HT-29 (cell line): ENCODE measurements at regions not wholly inside any gene's neighbourhood (a gene's known extent, or its start where the extent isn't known, plus 50 kb on each side); places are given as distances from the start of the nearest gene placed in this dataset.
"Not testable (repeated sequence)": the region's sequence is repeated elsewhere in the genome, so short reads cannot be mapped to it uniquely, and the experiment has no call there.

Source experiments
- DNase-seq: peaks from one replicate; pipeline ENCODE4 v3.0.0-alpha.2; 2015; ENCODE audit warnings: low spot score

DNA sequence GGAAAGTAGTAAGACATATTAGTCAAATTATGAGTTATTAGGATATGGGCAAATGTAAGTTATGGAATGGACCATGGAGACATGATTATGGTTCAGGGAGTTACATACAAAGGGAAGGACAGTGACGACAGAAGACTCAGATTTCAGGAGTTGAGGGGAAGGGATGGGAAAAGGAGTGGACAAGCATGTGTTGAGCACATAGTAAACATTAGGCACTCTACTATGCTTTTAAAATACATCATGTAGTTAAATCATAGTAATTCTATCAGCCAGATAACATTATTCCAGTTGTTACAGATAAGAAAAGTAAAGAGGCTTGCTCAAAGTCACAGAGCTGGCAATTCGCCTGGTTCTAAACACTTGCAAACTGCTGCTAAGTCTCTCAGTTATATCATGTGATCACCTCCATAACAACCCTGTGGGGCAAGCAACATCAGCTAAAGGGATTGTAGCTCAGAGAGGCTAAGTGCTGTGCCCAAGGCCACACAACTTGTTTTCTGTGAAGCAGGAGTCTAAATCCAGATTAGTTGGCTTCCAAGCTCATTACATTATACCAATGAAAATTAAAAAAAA lies 115.2 kb upstream of the MDFIC start:
- DNase-seq: no peak

DNA sequence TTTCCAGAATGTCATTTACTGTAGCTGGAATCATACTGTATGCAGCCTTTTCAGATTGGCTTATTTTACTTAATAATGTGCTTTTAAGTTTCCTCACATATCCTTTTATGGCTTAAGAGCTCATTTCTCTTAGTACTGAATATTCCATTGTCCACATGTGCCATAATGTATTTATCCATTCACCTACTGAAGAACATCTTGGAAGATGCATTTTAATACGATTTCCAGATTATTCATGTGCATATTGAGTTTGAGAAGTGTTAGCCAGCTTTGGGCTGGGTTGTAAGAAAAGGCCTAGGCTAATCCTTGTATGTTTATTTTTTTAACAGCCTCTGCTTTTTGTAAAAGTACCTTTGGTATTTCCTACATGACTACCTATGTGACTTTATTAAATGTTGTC lies 109.3 kb upstream of the MDFIC start:
- no peak for DNase-seq

DNA sequence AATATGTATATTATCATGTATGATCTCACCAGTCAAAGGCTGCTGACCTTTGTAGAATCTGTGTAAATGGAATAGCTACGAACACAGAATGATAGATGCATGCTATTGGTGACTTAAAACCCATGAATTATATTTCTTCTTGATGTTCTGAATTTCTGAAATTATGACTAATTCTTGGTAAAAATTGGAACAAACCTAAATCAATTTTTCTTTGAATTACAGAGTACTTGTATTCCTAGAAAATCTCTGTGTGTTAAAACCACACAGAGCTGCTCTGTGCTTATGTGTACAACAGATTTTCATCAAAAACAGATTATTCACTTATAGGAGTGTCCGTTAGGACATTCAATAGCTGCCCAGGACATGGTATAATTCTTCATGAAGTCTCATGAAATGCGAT lies 108.3 kb upstream of the MDFIC start:
- no peak for DNase-seq

DNA sequence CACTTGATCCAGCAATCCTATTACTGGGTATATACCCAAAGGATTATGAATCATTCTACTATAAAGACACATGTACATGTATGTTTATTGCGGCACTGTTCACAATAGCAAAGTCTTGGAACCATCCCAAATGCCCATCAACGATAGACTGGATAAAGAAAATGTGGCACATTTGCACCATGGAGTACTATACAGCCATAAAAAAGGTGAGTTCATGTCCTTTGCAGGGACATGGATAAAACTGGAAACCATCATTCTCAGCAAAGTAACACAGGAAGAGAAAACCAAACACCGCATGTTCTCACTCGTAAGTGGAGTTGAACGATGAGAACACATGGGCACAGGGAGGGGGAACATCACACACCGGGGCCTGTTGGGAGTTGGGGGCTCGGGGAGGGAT lies 104.9 kb upstream of the MDFIC start:
- not testable (repeated sequence) for DNase-seq

DNA sequence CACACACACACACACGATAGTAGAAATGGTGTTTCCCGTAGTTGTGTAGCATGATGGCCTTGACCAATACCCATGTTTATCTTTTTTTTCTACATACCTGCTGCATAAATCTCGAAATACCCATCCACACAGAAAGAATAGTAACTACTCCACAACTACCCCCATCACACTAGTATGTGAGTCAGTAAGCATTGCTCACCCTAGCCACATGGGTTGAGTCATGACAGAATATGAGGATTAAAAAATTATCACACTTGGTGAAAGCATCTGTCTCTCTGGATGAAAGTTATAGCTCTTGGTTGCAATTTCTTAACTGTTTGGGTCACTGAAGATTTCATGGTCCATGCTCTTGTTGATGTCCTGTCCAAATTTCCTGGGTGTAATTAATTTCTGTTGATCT lies 103.4 kb upstream of the MDFIC start:
- DNase-seq: no peak

DNA sequence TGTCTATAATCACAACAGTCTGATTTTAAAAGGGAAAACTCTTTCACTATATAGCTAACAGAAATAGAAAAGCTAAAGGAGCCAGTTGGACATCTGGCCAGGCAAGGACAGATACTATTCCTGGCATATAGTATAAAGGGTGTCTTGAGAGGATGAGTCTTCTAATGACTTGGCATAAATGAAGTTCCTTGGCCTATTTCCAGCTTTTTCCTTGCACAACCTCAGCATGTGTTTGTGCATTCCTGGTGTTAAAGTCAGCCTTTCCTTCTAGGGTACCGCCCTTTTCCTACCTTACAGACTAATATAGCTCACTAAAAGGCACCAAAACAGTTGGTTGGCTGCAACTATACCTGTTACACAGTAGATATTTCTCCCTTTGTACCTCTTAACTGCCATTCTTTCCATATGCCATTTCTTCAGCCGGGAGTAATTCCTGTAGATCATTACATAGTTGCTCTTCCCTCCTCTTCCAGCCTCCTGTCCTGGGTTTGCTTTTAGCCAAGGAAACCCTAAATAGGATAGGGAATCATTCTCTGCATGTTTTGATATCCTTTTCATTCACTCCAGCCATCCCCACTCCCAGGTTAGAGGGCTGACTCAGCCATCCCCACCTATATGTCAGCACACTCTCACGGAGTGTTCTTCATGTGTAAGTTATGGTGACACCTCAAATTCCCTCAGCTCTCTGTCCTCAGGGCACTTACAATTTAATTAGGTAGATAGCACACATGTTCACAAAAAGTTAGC lies 102.1 kb upstream of the MDFIC start:
- peak; percentile 96 for DNase-seq

DNA sequence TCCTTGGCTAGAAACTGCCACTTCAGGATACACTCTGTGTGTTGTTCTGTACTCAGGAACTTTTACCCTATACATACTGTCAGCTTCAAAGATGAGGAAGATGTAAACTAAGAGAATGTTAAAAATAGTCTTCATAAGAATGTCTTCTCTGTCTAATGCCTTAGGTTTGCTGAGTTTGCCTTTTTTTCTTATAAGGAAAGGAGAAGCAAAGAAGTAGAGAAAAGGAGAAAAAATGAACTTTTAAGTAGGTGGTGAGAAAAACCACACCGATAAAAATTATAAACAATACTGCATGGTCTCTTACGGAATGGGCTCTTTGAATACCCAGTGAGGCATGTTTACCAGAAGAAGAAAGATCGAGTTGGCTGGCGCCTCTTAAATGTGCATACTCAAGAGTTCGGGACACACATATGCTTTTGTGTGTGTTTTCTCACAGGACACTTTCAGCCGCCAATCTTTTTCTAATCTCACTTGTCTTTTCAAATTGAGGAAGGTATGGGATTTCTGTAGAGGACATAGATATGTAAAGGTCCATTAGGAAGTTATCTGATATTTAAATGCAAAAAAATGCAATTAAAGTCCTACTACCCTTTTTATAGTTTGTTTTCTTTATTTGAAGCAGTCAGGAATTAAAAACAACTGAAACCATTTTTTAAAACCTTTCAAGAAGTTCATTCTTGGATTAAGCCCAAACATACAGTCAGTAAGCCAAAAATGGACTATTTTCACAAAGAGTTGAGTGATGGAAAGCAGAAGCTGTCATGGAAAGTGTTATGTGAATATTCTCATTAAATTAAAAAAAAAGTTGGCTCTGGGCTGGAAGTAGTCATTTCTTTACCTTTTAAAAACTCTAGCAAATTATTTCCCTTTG lies 100.6 kb upstream of the MDFIC start:
- no peak for DNase-seq

DNA sequence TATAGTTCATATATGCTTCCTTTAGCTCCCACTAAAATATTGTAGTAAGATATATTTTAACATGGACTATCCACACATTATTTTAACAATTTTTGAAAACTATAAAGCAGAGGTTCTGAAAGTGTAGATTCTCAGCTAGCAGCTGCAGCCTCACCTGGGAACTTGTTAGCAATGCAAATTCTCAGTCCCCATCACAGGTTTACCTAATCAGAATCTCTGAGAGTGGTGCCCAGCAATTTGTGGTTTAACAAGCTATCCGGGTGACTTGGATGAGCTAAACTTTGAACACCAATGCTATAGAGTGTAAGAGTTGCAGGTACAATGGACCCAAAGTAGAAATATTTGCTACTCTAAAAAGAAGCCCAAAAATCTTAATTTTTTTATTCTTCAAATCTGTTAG lies 99.8 kb upstream of the MDFIC start:
- no peak for DNase-seq

DNA sequence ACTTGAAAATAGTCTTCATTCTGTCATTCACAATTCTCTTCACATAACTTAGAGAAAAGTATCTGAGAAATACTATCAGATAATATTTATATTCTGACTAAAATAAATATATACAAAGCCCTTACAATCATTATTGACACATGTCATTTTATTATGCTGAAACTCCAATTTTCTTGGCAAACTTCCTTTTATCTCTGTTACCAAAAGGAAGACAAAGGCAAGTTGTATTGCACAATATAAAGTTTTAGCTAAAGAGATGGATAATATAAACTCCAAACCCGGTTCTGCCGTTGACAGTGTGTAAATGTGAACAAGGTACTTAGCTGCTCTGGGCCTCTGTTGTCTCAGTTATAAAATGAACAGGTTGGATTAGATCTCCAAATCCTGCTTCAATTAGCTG lies 99.0 kb upstream of the MDFIC start:
- no peak for DNase-seq

DNA sequence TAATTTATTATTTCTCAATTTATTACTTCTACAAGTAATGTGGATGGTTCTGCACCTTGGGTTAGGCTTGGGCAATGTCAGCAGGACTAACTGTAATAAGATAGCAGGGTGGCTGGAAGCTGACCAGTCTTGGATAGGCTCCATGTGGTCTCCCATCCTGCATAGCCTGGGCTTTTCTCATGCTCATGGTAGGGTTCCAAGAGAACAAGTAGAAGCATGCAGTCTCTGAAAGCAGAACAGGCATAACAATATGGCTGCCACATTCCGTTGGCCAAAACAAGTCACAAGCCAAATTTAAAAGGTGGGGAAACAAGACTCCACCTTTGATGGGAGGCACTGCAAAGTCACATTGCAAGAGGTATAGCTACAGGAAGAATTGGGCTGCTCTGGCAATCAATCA lies 98.6 kb upstream of the MDFIC start:
- no peak for DNase-seq

DNA sequence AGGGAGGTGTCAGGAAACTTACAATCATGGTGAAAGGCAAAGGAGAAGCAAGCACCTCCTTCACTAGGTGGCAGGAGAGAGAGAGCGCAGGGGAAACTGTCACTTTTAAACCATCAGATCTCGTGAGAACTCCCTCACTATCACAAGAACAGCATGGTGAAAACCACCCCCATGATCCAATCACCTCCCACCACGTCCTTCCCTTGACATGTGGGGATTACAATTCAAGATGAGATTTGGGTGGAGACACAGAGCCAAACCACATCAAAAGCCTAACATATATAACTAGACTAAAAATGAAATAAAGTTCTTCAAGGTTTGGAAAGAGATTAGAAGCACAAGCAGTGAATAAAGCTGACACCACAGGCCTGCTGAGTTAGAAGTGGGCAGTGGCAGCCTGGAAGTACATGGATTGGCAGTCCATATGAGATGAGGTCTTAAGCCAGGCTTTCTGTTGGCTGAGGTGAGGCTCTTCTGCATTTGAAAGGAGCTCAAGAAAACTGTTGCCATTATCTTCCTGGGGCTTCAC lies 96.4 kb upstream of the MDFIC start:
- DNase-seq: no peak

DNA sequence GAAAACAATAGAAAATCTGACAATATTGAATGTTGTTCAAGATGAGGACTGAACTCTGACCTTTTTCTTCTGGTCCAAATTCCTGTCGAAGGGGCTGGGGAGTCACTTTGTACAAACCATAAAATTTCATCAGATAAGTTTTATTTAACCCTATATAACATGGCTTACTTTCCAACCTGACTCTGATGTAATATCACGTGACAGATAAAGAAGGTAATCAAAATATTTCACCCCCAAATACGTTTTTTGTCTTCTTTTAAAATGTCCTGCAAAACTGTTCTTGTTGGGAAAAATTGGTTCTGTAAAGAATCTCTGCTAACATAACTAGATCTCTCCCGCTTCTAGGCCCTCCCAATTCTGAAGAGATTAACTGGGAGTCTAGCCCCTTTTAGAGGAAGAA lies 90.9 kb upstream of the MDFIC start:
- DNase-seq: no peak

DNA sequence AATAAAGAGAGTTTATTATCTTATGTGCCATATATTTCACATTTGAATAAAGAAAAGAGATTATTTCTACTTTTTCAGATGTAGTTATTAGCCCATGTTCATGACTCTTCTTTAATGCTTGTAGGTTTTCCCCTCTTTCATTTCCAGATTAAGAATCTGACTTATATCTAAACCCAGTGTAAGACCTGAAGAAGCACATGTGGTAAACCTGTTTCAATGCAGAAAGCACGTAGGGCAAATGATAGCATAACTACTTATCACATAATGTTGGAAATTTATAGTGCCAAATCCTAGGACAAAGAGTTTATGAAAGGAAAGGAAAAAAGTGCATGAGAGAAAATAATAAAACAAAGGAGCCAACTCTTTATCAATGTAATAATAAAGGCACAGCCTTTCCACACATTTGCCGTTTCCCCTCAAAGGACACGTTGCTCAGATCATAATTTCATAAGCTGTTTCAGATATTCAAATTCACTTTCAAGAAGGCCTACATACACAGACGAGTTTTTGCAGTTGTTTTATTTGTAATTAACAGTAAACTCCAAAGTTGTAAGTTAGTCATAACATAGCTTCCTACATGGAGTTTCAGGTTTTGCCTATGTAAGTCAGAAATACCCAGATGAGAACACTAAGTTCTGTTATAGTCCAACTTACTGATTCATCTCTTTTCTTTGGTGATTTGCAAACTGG lies 88.8 kb upstream of the MDFIC start:
- no peak for DNase-seq

DNA sequence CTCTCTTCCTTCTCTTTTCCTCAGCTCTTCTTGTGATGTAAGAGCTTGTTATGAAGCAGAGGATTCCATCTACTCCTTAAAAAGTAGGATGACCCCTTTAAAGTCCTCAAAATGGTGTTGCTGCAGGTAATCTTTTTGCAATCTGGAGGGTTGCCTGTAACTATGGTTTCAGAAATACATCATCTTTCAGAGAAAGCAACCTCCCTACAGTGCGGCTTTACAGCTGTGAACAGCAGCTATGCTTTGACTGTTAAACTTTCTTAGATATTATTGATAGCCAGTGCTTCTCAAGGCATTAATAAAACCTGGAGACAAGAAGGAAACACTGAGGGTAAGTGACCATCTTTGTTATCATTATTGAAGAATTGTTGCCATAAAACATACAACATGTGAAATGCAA lies 86.6 kb upstream of the MDFIC start:
- no peak for DNase-seq

DNA sequence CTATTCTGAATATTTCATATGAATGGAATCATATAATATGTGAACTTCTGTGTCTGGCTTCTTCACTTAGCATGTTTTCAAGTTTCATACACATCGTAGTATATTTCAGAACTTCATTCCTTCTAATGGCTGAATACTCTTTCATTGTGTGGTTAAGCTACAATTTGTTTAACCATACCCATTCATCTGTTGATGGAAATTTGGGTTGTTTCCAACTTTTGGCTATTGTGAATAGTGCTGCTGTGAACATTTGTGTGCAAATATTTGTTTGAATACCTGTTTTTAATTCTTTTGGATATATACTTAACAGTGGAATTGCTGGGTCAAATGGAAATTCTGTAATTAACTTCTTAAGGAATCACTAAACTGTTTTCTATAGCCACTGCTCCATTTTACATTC lies 86.0 kb upstream of the MDFIC start:
- no peak for DNase-seq

DNA sequence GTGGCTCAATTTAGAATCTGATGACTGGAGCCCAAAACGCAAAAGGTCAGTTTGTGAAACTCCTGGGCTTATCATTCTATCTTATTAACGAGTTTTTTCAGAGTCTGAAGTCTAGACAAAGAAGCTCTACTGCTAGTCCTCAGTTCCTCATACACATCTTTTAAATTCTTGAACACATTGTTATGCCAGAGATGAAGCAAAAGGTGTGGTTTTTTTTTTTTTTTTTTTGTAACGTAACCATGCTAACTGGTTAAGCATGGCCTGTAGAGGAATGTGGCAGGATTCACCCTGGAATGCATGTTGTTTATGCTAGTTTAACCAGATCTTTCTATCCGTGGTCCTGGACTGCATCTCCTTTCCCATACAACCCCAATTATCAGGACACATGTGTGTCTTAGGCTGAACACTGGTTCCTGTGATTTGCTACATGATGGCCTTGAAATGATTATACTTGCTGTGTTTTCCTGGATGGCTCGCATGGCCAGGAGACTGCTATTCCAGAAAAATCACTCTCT lies 79.3 kb upstream of the MDFIC start:
- no peak for DNase-seq

DNA sequence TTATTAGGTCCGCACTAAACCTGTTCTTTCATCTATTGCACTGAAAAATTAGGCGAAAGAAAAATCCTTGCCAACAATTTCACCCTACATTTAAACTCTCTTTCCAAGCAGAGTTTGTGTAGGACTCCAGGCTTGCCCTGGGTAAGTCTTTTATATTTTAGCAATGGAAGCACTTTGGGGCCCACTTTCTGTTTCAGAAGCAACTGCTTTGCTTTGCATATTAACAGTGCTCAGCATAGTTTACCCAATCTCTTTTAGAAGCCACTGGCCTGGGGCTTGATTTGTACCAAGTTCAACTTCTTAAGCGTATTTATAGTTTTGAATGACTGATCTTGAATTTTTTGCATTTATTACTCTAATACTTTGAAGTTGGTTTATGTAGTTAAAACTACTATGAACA lies 78.8 kb upstream of the MDFIC start:
- no peak for DNase-seq

DNA sequence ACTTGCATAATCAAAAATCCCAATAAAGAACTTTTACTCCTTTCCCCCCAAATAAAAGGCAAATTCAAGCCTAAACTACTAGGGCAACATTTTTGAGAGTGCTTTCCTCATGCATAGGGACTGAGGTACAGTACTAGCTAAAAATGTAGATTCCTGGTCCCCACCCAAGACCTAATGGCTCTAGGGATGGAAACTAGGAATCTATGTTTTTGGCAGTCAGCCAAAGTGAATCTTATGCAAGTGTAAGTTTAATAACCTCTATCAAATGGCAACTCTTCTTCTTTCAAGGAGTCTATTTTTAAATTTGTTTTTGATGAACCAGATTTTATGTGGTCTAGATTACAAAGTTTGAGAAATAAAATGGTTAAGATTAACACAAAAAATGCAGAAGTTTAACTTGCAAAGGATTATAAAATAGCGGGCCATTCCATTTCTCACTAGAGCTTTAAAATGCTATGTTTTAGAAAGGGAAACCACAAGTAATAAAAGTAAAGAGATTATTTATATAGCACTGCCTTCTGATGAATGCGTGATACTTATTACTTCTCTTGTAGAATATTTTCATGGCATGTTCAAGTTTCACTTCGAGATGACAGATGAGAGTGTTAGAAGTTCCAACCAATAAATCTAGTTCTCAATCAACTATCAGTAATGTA lies 70.4 kb upstream of the MDFIC start:
- no peak for DNase-seq

DNA sequence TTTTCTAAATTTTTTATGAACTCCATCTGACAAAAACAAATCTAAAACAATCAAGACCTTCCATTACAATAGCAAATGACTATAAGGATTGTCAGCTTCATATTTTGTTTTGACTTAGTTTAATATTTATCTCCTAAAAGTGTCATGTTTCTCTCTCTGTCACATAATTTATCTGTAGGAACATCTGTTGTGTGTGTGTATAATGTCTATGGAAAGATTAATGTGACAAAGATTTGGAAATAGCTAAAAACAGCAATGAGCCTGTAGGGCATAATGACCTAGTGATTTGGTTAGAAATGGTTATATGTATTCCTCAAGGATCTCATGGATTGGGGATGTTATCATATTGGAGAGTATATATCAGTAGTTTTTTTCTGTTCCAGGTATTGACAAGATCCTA lies 69.6 kb upstream of the MDFIC start:
- DNase-seq: no peak

DNA sequence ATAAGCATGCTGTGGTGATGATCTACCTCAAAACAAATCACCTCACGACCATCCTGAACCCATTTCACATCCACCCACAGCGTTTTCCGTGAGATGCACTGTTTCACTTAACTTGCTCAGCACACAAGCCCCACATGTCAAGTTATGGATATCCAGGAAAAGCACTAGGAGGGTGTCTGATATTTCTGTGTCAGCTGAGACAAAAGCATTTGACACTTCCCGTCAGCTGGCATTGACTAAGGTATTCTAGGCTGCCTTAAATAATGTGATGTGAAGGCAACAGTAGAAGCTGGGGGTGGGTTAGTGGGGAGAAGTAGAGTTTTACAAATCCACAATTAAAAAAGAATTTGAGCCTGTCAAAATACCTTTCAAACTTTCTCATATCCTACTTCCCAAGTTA lies 68.7 kb upstream of the MDFIC start:
- no peak for DNase-seq

DNA sequence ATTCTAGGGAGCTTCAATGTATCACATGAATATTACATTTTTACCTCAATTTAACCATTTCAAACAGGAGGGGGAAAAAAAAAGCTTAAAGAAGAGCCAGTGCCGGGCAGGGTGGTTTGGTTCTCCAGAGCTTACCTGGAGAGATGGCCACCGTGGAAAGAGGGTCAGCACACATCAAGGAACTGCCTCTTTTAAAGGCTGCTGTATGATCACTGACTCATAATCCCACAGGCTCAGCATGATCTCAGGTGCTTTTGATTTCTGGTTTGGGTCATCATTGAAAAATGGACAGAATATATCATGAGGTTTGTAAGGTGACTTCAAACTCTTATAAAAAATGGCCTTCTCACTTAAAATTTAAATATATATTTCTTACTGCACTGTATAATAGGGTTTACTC lies 67.5 kb upstream of the MDFIC start:
- no peak for DNase-seq
